Heart right ventricle (tissue), 16 donors: ENCODE measurements at regions not wholly inside any gene's neighbourhood (a gene's known extent, or its start where the extent isn't known, plus 50 kb on each side); places are given as distances from the start of the nearest gene placed in this dataset.

Source experiments
- ATAC-seq, 8 donors: fragments of 200-7000 bp; cut with Tn5 transposase; one replicate each; pipeline ENCODE4 v1.9.1; 2020; ENCODE audit warnings: mild to moderate bottlenecking in 8 of 8, moderate library complexity in 8 of 8, moderate number of reproducible peaks in 1 of 8
- DNase-seq, 2 donors: peaks; one replicate each; pipeline ENCODE4 v3.0.0-alpha.2; 2020
- H3K27ac ChIP-seq, 10 donors: fragments of 200-600 bp; sonication (generic) in 2 of 10; one replicate each; pipeline versions ENCODE4 v1.5.0 to v1.8.0; 2020 to 2022; ENCODE audit warnings: mild to moderate bottlenecking in 3 of 10
- H3K27me3 ChIP-seq, 7 donors: fragments of 200-600 bp; one replicate each; pipeline ENCODE4 v1.8.0; 2021 to 2022; ENCODE audit warnings: mild to moderate bottlenecking in 2 of 7
- H3K36me3 ChIP-seq, 9 donors: fragments of 200-600 bp; sonication (generic) in 1 of 9; one replicate each; pipeline versions ENCODE4 v1.5.0 to v1.8.0; 2020 to 2022; ENCODE audit warnings: mild to moderate bottlenecking in 2 of 9
- H3K4me1 ChIP-seq, 9 donors: fragments of 200-600 bp; sonication (generic) in 1 of 9; one replicate each; pipeline versions ENCODE4 v1.5.0 to v1.8.0; 2020 to 2022; ENCODE audit warnings: mild to moderate bottlenecking in 4 of 9
- H3K4me3 ChIP-seq, 10 donors: fragments of 200-600 bp; sonication (generic) in 2 of 10; one replicate each; pipeline versions ENCODE4 v1.5.0 to v1.8.0; 2020 to 2022; ENCODE audit warnings: mild to moderate bottlenecking in 7 of 10, moderate library complexity in 2 of 10
- H3K9me3 ChIP-seq, 11 donors: fragments of 200-600 bp in 10 of 11; sonication (generic) in 2 of 11; one replicate each; pipeline versions ENCODE4 v1.5.0 to v1.8.0; 2013 to 2022; ENCODE audit warnings: mild to moderate bottlenecking in 2 of 11, control low read depth in 1 of 11, moderate library complexity in 1 of 11
- WGBS, 2 donors: extraction: QIAGEN DNeasy Blood & Tissue Kit; methylation state at CpG; one replicate each; pipeline ENCODE4 v1.1.7; 2013; ENCODE audit warnings: inconsistent platforms in 1 of 2; 5-methylcytosine and 5-hydroxymethylcytosine counted together
- intact Hi-C, 10 donors: fragments of 100-400 bp; cut with DNase I; formaldehyde crosslinking; loops; one replicate each; pipeline versions ENCODE4 v1.11.1 to v1.14.2; 2022
- TF ChIP-seq, protein P1 (sequence below), 9 donors: fragments of 200-600 bp; sonication (generic) in 2 of 9; IDR thresholded peaks; one replicate each; pipeline versions ENCODE4 v1.5.0 to v1.8.0; 2021 to 2022; ENCODE audit warnings: antibody characterized with exemption in 9 of 9, mild to moderate bottlenecking in 5 of 9, moderate library complexity in 1 of 9
- donor health status: Arrhythmogenic right ventricular cardiomyopathy.
- donor health status: ischemic (EF 13 %, LVEDD 7.1; RV severe dilation, severe dysfunction).
- donor health status: healthy with polysubstance abuse.
- donor health status: DM: no; HTN: yes; CAD: no.
- donor health status: DM: no; HTN: no; CAD: no.
- donor health status: ischemic (EF 25% LVEDD 6.9; RV normal size, moderate dysfunction).
- donor health status: ischemic (EF 25% LVEDD 5.7; RV mildly dilated, moderate dysfunction).
- donor health status: healthy.
- donor health status: DM: yes; HTN: yes; CAD: no.
- donor health status: Ischemic cardiomyopathy.
- donor health status: ischemic (EF 35%, LVEDD 5.7; RV mildly dilated, moderate dysfunction).
- donor health status: nonischemic (EF 11% LVEDD 7.7; RV severe dilation, severe dysfunction).
- donor health status: DM: yes; HTN: yes; CAD: no.
- donor health status: PGD.
- donor health status: ischemic (EF 29% LVEDD 5.4; RV normal size, mild dysfunction).
- donor health status: nonischemic (EF 23%, LVEDD 6.1; RV moderate dilation, normal function).

DNA sequence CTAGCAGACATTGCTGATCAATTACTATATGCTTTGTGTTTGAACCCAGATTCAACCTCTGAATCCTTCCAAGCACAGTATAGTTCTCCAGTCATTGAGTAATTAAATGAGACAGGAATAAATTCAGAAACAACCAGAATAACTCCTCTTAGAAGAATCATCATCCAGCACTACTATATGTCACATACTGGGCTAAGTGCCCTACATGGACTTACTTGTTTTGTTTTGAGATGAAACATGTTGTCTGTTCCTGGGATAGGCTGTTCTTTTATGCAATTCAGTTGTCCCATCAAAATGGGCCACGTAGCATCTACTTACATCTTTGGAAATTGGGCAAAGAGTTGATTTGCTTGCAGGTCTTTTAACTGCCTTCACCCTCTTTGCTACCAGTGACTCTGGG, 365.5 kb upstream of the SUCLG2 start:
- no peak for ATAC-seq
- Histone ChIP-seq H3K27me3 (no peaks in the 10 kb centered on the region), H3K4me3 (no peak overlapping the region), H3K27ac (no peak overlapping the region), H3K36me3 (no peaks in the 10 kb centered on the region), H3K9me3 (no peaks in the 10 kb centered on the region), H3K4me1 (no peaks in the 10 kb centered on the region)
- DNase-seq = no peak
- TF ChIP-seq, protein P1, sequence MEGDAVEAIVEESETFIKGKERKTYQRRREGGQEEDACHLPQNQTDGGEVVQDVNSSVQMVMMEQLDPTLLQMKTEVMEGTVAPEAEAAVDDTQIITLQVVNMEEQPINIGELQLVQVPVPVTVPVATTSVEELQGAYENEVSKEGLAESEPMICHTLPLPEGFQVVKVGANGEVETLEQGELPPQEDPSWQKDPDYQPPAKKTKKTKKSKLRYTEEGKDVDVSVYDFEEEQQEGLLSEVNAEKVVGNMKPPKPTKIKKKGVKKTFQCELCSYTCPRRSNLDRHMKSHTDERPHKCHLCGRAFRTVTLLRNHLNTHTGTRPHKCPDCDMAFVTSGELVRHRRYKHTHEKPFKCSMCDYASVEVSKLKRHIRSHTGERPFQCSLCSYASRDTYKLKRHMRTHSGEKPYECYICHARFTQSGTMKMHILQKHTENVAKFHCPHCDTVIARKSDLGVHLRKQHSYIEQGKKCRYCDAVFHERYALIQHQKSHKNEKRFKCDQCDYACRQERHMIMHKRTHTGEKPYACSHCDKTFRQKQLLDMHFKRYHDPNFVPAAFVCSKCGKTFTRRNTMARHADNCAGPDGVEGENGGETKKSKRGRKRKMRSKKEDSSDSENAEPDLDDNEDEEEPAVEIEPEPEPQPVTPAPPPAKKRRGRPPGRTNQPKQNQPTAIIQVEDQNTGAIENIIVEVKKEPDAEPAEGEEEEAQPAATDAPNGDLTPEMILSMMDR (IDR thresholded peaks at IDR 0.05) = no peak
- intact Hi-C loops = no loop called here
- 58 to 70% methylated on average over 1 of the region's 1 CpG for WGBS, 2 donors

DNA sequence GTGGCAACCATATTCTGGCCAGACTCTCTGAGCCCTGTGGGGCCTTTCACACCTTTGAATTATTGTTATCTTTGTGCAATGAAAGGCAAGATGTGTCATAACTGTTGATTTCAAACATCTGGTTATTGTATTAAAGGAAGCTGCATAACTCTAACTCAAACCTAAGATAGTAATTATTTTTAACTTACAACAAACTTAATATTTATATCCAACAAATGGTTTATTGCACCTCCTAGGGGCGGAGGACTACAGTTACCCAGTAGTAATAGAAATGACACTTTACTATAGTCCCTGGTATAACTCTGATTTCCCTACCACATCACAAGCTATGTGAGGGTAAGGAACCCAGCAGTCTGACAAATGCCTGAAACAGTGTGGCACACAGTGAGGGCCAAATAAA, 363.9 kb upstream of the SUCLG2 start:
- H3K36me3 ChIP-seq = no peaks in the 10 kb centered on the region
- no peaks in the 10 kb centered on the region for H3K27me3 ChIP-seq
- 84 to 85% methylated on average over 1 of the region's 1 CpG for WGBS, 2 donors
- TF ChIP-seq, protein P1 (IDR thresholded peaks at IDR 0.05) = no peak
- H3K4me1 ChIP-seq = no peaks in the 10 kb centered on the region
- H3K4me3 ChIP-seq = no peak overlapping the region
- no peaks in the 10 kb centered on the region for H3K9me3 ChIP-seq
- intact Hi-C loops = no loop called here
- no peak overlapping the region for H3K27ac ChIP-seq
- ATAC-seq (no peak), DNase-seq (no peak)

DNA sequence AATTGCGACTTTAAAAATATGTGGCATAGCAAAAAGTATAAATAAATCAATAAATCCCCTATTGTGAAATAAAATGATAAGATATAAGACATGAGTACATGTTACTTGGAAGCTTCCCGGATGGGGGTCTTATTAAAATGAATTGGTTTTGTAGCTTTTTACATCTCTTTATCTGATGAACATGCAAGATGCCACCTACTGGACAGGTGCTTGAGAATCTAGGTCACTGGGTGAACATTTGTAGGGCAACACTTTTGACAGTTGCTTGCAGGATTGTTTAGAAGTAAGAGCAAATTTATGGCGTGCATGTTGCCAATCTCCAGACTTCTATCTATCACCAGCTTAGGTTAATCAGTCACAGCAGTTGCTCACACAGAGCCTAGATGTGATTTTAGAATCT, 362.7 kb upstream of the SUCLG2 start:
- Histone ChIP-seq H3K27me3 (no peaks in the 10 kb centered on the region), H3K36me3 (no peaks in the 10 kb centered on the region), H3K9me3 (no peaks in the 10 kb centered on the region), H3K4me3 (no peak overlapping the region), H3K27ac (no peak overlapping the region), H3K4me1 (no peaks in the 10 kb centered on the region)
- DNase-seq = no peak
- no peak for ATAC-seq
- TF ChIP-seq, protein P1 (IDR thresholded peaks at IDR 0.05) = no peak
- intact Hi-C loops = no loop called here
- 68 to 73% methylated on average over 3 of the region's 3 CpGs for WGBS, 2 donors

DNA sequence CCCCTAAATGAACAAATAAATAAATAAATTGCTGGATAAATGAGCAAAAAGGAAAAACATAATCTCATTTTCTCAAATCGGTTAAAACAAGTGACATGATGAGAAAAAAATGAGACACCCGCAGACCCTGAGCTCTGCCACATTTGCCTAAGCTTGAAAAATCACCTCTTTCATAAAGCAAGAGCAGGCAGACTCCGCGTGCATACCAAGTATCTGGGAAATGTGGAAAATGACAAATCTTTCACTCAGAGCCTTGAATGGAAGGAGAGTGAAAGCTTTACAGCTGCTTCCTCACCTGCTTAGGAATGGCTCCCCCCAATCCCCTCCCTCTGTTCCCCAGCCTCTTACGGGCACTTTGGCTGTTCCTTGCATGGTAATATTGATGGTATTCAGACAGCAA, 355.5 kb upstream of the SUCLG2 start:
- peaks cover 0 to 10% (median 0%) of the 10 kb centered on the region in 9 donors for H3K4me1 ChIP-seq
- H3K4me3 ChIP-seq = no peak overlapping the region
- no peak overlapping the region for H3K27ac ChIP-seq
- ATAC-seq (no peak), DNase-seq (no peak)
- TF ChIP-seq, protein P1 (IDR thresholded peaks at IDR 0.05) = no peak
- intact Hi-C loops = no loop called here
- H3K27me3 ChIP-seq = peaks cover 0 to 48% (median 31%) of the 10 kb centered on the region in 7 donors
- WGBS, 2 donors = 73 to 78% methylated on average over 5 of the region's 5 CpGs
- H3K36me3 ChIP-seq = no peaks in the 10 kb centered on the region
- no peaks in the 10 kb centered on the region for H3K9me3 ChIP-seq
